Epithelial cell of proximal tubule (primary cell): ENCODE measurements at regions not wholly inside any gene's neighbourhood (a gene's known extent, or its start where the extent isn't known, plus 50 kb on each side); places are given as distances from the start of the nearest gene placed in this dataset.

Experiments used
- DNase-seq: peaks from one replicate; pipeline ENCODE4 v3.0.0-alpha.2; 2011; ENCODE audit warnings: low read depth
- H3K4me3 ChIP-seq: 2 replicates; pipeline ENCODE4 v1.5.1; 2011; ENCODE audit warnings: low read depth, mild to moderate bottlenecking, low read length
- CTCF ChIP-seq: conservative IDR thresholded peaks from 2 replicates; pipeline ENCODE4 v1.5.1; 2012; ENCODE audit warnings: low read depth, mild to moderate bottlenecking, low read length

- TF ChIP-seq CTCF = no peak
- no peak for DNase-seq
- H3K4me3 ChIP-seq = no peak overlapping the region
Measured at GRCh38 chr1:112265931-112266330, 130.1 kb upstream of the CTTNBP2NL start.

DNA sequence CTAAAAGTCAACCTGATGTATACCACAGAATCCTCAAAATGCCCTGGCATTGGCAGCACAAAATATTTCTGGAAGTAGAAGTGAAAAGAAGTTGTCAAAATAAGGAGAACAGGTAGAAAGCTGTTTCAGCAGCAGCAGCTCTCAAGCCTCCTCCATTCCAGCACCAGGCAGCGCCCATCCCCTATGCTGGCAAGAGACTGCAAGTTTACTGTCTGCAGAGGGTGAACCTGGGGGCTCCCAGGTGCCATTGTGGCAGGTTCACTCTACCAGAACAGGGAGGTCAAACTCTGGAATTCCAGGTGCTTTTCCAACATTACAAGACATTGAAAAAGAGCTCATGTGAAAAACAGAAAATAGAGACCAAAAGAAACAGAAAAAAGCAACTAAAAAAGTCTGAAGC lies 128.8 kb upstream of the CTTNBP2NL start:
- TF ChIP-seq CTCF = no peak
- DNase-seq = no peak
- H3K4me3 ChIP-seq = no peak overlapping the region

- no peak overlapping the region for H3K4me3 ChIP-seq
- DNase-seq = no peak
- no peak for TF ChIP-seq CTCF
Measured at GRCh38 chr1:112267929-112268328, 128.1 kb upstream of the CTTNBP2NL start.

DNA sequence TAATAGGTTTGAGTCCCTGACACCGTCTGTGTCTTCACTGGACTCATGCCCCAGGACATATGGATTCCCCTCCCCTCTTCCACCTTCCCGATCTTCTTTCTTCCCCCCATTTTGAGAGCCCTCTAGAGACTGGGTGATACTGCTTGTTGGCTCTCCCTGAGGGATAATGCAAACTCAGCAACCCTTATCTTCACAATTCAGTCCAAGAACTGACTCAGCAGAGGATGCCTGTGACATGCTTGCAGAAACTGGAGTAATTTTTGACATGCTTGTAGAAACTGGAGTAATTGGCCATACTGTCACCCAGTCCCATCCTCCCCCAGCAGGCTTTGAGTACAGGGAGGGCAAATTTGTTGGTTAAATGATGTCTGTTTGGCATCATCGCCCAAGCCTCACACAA lies 127.6 kb upstream of the CTTNBP2NL start:
- no peak overlapping the region for H3K4me3 ChIP-seq
- TF ChIP-seq CTCF = no peak

DNA sequence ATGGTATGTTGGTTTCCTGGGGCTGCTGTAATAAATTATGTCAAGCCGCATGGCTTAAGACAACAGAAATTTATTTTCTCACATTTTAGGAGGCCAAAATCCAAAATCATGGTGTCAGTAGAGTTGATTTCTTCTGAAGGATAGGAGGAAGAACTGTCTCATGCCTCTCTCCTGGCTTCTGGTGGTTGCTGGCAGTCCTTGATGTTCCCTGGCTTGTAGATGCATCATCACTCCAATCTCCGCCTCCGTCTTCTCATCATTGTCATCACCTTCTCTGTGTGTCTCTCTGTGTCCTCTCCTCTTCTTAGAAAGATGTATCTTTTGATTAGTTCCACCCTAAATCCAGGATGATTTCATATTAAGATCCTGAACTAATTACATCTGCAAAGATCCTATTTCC lies 124.7 kb upstream of the CTTNBP2NL start:
- H3K4me3 ChIP-seq = no peak overlapping the region
- no peak for DNase-seq
- TF ChIP-seq CTCF = no peak

More for the DNA sequence above, 127.6 kb upstream of the CTTNBP2NL start:
- DNase-seq = no peak

- TF ChIP-seq CTCF = no peak
Measured at GRCh38 chr1:112272101-112272772, 123.8 kb upstream of the CTTNBP2NL start.

DNA sequence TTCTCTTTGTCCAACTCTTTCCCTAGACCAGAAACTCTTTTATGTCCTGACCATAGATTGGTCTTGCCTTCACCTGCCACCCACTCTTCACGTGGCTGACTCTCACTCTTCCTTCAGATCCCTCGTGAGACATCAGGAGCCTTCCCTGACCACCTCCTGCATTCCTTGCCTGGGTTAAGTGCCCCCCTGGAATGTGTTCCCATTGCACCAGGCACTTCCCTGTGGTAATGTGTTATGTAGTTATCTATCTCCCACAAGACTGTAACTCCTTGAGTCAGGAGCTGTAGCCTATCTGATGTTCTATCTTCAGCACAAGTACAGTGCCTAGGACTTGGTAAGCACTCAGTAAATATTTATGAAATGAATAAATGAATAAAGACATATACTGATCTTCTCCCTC lies 111.2 kb upstream of the CTTNBP2NL start:
- no peak overlapping the region for H3K4me3 ChIP-seq
- peak; percentile 27 for DNase-seq
- TF ChIP-seq CTCF = no peak

More at GRCh38 chr1:112272101-112272772, 123.8 kb upstream of the CTTNBP2NL start:
- no peak overlapping the region for H3K4me3 ChIP-seq
- DNase-seq = no peak
